Neural progenitor cell (in vitro differentiated cells): ENCODE measurements at regions not wholly inside any gene's neighbourhood (a gene's known extent, or its start where the extent isn't known, plus 50 kb on each side); places are given as distances from the start of the nearest gene placed in this dataset.

Experiments
- EZH2 ChIP-seq: fragments of 200-600 bp; sonication (generic); IDR thresholded peaks from 2 replicates; pipeline ENCODE4 v1.6.1; 2017; ENCODE audit warnings: antibody characterized with exemption, mild to moderate bottlenecking, moderate library complexity
- TF ChIP-seq, protein P1 (sequence below): fragments of 200-600 bp; sonication (generic); IDR thresholded peaks from 2 replicates; pipeline ENCODE4 v1.5.1; 2017; ENCODE audit warnings: antibody characterized with exemption, mild to moderate bottlenecking

DNA sequence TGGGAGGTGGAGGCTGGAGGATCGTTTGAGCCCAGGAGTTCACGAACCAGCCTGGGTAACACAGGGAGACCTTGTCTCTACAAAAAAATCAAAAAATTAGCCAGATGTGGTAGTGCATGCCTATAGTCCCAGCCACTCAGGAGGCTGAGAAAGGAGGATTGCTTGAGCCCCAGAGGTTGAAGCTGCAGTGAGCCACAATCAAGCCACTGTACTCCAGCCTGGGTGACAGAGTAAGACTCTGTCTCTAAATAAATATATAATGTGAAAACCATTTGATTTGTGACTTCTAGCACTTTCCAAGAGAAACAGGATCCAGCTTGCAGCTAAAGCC, 459.1 kb downstream of the SOX9 start:
- TF ChIP-seq, protein P1, sequence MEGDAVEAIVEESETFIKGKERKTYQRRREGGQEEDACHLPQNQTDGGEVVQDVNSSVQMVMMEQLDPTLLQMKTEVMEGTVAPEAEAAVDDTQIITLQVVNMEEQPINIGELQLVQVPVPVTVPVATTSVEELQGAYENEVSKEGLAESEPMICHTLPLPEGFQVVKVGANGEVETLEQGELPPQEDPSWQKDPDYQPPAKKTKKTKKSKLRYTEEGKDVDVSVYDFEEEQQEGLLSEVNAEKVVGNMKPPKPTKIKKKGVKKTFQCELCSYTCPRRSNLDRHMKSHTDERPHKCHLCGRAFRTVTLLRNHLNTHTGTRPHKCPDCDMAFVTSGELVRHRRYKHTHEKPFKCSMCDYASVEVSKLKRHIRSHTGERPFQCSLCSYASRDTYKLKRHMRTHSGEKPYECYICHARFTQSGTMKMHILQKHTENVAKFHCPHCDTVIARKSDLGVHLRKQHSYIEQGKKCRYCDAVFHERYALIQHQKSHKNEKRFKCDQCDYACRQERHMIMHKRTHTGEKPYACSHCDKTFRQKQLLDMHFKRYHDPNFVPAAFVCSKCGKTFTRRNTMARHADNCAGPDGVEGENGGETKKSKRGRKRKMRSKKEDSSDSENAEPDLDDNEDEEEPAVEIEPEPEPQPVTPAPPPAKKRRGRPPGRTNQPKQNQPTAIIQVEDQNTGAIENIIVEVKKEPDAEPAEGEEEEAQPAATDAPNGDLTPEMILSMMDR = no peak
- no peak for TF ChIP-seq EZH2
